ENCODE measurements at regions not wholly inside any gene's neighbourhood (a gene's known extent, or its start where the extent isn't known, plus 50 kb on each side); places are given as distances from the start of the nearest gene placed in this dataset.

DNA sequence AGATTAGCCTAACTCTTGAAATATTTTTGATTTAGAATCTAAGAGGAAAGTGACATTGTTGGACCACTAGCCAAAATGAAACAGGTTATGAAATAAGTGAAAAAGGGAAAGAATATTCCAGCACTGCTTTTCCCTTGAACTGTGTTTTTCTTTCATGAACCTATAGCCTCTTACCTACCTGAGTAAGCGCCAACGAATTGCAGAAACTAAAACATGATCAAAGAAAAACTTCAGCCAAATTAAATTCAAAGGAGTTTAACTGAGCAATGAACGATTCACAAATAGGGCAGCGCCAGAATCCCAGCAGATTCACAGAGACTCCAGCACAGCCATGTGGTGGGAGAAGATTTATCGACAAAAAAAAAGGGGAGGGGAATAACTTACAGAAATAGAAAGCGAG is 518.6 kb downstream of the PIK3C3 start:
- no peak for TF ChIP-seq EZH2 (IDR thresholded peaks at IDR 0.05; ENCODE audit: insufficient read depth, poor library complexity, severe bottlenecking)
- TF ChIP-seq EZH2phosphoT487 (IDR thresholded peaks at IDR 0.05; ENCODE audit: insufficient read depth, low read depth) = no peak
